NCI-H345 treated with DMSO at 0.1 percent for 48 hours (cell line): ENCODE measurements at regions not wholly inside any gene's neighbourhood (a gene's known extent, or its start where the extent isn't known, plus 50 kb on each side); places are given as distances from the start of the nearest gene placed in this dataset.
"Not testable (repeated sequence)": the region's sequence is repeated elsewhere in the genome, so short reads cannot be mapped to it uniquely, and the experiment has no call there.

Experiments used
- DNase-seq: peaks from one replicate; lab custom pipeline; 2025; ENCODE audit not compliant: unreplicated experiment; lab: John Stamatoyannopoulos, UW

DNA sequence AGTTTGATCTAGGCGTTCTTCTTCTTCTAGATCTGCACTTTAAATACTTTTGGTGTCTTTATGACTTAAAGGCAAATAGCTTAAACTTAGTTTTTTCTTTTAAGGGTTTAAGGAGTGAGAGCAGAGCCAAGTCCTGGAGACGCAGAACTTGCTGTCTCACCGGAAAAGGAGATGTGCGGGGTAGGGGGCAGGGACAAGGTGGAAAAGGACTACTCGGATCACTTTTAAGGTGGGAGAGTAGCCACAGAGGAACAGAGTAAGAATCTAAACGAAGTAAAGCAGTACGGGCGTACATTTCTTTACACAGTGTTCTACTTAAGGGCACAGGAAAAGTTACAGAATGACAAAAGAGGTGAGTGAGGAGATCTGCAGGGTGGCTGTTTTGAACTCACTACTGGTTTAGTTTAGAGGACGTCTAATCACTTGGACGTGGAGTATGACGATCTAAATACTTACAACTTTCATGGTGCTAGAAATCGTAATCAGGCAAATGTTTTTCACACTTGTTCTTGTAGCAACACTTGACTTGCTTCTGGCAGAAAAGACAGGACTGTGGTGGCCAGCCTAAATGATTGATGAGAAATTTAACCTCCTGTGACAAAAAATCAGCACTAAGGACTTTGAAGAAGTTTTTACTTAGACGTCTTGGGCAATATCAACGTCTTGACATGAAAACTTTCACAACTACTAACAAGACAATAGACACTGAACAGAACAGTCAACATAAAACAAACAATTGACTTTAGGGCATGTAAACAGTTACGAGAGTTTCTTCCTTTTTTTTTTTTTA, 127.0 kb downstream of the ART5 start:
- DNase-seq: not testable (repeated sequence)

DNA sequence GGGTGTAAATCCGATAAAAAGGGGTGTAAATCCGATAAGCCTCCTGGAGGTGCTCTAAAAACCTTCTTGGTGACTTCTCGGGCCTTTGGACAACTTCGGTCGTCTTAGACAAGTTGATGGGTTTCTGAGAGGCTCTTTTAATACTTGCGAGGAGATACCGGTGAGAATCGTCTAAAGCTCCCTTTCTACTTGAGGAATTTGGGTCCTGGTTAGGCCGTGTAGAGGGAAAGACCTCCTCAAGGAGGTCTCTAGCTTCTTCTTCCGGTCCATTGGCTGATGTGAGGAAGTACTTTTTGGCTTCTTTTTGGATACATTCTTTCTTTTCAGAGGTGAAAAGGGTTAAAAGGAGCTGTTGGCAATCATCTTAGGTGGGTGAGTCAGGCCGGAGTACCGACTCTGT, 128.5 kb downstream of the ART5 start:
- DNase-seq: not testable (repeated sequence)

DNA sequence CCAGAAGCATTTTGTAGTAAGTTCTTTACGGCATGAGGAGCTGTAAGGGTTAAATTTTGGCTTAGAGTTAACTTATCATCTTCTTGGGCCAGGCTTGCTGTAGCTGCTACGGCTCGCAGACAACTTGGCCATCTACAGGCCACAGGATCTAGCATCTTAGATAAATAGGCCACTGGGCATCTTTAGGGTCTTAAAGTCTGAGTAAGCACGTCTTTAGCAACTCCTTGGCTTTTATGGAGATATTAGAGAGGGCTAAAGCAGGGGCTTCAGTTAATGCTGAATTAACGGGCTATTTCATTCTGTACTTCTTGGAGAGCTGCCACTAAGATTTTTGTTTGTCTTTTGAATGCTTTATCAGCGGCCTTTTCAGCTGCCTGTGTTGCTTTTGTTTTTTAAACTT, 129.0 kb downstream of the ART5 start:
- not testable (repeated sequence) for DNase-seq

DNA sequence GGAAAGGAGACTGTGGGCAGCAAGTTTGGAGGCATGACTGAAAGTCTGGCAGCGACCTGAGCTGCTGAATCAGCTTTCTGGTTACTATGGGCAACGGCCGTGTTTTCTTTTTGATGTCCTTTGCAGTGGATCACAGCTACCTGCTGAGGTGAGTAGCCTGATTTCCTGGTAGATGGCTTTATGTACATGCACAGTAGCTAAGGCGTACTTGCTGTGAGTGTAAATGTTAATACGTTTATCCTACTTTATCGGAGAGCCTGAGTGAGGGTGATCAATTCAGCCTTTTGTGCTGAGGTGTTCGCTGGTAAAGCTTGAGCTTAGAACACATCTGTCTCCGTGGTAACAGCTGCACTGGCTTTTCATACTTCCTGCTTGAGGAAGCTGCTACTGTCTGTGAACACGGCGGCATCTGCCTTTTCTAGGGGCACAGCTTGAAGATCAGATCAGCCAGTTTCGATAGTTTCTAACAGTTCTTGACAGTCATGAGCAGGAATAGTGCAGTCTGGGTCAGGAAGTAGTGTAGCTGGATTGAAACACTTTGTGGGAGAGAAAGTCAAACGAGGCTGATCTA, 129.6 kb downstream of the ART5 start:
- not testable (repeated sequence) for DNase-seq

DNA sequence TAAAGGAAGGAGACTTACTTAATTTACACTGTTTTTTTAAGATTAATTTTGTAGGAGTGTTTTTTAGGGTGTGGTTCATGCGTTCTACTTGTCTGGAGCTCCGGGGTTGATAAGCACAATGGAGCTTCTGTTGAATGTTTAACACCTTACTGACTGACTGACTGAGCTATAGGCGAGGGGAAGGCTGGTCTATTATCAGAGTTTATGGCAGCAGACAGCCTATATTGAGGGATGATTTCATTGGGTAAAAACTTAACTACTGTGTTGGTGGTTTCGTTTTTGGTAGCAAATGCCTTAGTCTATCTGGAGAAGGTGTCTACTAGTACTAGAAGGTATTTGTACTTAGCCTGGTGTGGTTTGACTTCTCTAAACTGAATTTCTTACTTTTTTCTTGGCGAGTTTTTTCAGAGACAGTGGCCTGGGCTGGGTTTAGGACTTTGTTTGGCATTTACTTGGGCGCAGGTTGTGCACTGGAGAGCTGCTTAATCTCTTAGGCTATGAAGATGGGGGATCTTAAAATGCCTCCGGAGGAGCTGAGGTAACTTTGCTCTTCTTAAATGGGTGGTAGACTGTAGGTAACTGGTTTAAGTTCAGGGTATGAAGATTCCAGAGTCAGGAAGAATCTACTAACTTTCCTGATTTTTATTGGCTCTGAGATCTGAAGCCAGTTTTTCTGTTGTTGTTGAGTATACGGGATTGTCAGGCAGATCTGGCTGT, 130.2 kb downstream of the ART5 start:
- DNase-seq: not testable (repeated sequence)

DNA sequence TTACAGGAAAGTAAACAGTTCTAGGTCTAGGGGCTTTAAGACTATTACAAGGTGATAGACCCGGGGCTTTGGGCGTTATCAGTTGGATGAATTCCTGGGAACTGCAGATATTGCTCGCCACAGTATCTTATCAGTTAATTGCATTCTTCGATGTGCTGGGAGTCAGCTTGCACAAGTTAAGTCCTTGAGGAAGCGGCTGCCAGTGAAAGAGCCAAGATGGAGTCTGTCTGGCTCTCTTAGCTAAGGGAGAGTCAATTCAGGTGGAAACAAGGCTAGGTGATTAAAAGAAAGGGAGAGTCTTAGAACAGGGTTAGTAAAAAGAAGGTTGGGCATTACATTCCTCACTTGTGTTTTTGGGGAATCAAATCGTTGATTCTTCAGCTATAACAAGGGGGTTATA, 130.6 kb upstream of the ZNF195 start:
- not testable (repeated sequence) for DNase-seq

DNA sequence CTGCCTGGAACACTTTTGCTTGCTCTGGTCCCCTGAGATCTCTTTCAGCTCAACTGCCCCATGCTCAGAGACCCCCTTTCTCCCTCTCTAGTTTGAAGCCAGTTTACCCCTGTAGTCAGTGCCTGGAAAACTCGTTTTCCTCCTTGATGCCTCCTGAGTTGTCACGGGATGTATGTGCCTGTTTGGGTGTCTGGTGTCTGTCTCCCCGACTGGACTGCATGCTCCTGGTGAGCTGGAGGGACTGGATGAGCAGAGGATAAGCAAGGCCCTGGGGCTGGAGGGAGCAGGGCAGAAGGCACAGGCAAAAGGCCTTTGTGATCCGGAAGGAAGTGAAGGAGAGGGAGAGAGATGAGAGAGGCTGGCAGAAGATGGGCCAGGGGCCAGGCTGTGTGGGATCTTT, 120.3 kb upstream of the ZNF195 start:
- not testable (repeated sequence) for DNase-seq

DNA sequence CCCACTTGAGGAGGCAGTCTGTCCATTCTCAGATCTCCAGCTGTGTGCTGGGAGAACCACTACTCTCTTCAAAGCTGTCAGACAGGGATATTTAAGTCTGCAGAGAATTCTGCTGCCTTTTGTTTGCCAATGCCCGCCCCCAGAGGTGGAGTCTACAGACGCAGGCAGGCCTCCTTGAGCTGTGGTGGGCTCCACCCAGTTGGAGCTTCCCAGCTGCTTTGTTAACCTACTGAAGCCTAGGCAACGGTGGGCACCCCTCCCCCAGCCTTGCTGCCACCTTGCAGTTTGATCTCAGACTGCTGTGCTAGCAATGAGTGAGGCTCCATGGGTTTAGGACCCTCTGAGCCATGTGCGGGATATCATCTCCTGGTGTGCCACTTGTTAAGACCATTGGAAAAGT, 119.4 kb upstream of the ZNF195 start:
- not testable (repeated sequence) for DNase-seq

DNA sequence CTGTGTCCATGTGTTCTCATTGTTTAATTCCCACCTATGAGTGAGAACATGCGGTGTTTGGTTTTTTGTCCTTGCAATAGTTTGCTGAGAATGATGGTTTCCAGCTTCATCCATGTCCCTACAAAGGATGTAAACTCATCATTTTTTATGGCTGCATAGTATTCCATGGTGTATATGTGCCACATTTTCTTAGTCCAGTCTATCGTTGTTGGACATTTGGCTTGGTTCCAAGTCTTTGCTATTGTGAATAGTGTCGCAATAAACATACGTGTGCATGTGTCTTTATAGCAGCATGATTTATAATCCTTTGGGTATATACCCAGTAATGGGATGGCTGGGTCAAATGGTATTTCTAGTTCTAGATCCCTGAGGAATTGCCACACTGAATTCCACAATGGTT, 114.2 kb upstream of the ZNF195 start:
- not testable (repeated sequence) for DNase-seq

DNA sequence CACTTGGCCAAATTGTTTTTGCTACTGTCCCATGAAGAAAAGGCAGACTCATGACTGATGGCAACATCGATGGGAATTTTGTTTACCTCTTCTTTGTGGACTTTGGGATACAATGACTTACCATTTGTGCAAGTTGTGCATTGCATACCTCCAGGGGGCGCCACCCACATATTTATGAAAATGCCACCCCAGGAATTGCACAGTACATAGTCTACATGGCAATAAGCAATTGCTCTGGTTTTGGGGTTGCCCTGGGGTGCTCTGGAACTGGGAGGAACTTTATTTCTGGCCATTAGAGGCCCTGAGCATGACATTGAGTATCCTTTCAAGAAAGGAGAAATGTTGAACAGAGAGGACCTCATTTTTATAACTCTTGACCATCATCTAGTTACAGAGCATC, 109.1 kb upstream of the ZNF195 start:
- not testable (repeated sequence) for DNase-seq

DNA sequence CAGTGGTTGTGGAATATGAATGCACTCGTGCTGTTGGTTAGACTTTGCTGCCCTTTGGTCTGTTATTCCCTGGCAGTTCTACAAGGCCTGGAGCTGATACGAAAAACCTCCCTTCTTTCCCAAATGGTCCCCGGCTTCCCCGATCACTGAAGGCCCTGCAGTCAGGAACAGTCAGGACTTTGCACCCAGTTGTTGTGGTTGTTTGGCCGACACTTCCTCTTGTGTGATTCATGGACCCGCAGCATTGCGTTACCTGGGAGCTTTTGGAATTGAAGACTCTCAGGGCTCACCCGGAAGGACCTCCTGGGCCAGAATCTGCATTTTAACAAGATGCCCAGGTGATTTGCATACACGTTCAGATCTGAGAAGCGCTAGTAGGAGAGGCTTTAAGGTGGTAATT, 106.8 kb upstream of the ZNF195 start:
- not testable (repeated sequence) for DNase-seq

DNA sequence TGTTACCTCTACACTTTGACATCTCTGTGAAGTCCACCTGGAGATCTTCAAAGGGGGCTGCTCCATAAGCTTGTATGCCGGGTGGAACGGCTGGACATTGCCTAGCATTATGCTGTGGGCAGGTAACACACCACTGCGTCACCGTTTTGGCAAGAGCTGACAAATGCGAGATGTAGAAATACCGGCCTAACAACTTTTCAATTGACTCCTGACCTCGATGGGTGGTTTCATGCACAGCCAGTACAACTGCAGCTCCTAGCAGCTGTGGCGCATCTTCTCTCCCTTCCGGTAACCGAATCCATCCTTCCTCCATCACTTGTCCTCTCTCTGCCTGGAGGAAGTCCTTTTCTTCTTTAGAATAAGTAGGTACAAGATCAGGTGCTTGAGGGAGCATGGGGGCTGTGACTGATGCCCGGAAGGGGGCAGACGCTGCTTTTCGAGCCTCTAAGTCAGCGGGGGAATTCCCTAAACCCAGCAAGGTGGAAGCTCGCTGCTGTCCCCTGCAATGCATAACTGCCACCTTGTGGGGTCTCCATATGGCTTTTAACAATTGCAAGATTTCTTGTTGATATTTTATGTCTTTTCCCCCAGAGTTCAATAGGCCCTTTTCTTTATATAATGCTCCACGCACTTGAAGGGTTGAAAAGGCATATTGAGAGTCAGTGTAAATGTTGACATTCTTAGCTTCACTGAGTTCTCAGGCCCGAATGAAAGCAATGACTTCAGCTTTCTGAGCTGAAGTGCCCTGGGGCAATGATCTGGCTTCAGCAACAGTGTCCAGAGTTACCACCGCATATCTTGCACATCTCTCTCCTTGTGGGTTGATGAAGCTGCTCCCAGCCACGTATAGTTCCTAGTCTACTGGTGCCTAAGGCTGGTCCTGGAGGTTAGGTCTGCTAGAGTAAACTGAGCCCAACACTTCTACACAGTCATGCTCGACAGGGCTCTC, 98.3 kb upstream of the ZNF195 start:
- DNase-seq: not testable (repeated sequence)

DNA sequence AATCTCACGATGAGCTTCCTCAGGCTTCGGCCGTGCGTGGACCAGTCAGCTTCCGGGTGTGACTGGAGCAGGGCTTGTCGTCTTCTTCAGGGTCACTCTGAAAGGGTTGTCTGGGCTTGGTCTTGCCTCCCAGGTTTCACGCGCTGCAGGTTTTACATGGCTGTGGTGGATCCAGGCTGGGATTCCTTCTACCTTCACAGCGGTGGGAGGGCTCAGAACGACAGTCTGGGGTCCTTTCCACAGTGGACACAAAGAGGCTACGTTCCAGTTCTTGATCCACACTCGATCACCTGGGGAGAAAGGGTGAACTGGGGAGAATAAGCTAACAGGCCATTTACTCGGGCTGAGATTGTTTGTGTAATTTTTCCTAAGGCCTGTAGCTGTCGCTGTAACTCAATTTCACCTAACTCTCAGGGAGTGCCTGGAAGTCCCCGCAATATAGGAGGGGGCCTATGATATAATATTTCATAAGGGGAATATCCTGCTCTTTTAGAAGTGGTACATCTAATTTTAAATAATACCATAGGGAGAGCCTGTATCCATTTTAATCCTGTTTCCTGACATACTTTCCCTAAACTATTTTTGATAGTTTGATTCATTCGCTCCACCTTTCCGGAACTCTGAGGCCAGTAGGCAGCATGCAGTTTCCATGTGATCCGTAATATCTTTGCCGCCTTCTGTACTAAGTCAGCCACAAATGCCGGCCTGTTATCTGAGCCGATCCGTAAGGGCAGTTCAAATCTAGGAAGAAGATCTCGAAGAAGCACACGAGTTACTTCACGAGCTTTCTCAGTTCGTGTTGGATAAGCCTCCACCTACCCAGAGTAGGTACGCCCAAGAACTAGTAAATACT, 97.4 kb upstream of the ZNF195 start:
- DNase-seq: not testable (repeated sequence)

DNA sequence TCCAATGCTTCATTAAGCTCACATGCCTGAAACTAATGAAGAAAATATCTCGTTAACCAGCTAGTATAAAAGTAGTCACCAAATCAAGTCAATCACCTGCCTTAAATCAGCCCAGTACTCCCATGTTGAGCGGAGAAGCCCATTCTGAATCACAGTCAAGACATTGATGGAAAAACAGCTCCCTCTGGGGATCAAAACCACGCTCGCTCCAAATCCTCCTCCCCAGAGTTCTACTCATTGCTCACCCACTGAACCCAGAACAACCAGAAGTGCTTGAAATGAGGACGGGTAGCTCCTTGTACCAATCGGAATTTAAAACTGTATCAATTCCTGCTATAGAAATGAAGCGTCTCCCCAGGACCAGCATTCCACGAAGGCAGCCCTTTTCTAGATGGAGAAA, 90.0 kb upstream of the ZNF195 start:
- not testable (repeated sequence) for DNase-seq

DNA sequence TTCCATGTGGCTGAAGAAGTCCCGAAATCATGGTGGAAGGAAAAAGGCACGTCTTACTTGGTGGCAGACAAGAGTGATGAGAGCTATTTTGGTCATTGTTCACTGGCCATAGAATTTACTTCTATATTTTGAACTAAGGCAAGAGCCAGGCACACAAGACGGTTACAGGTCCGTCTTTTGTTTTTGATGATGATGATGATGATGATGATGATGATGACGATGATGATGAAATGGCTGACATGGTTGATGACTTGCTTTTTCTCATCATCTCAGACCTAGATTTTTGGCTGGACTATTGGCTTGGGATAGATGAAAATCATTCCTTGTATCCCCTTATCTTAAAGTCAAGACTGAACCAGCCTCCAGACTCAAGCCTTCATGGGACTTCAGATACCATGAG, 88.7 kb upstream of the ZNF195 start:
- DNase-seq: not testable (repeated sequence)

DNA sequence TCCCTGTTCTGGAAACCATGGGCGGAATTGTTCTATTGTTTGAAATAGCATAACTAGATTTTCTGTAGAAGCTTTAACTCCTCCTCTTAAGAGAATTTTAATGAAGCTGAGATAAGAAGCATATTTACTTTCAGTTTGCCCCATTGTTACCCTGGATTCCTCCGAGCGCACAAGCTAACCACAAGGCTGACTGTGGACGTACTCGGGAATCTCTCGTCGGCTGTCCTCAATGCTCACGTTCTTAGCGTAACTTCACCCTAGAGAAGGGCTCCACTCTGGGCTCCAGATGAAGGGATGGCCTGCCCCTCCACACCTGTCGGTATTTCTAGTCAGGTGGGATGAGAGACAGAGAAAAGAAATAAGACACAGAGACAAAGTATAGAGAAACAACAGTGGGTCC, 76.7 kb upstream of the ZNF195 start:
- DNase-seq: not testable (repeated sequence)

DNA sequence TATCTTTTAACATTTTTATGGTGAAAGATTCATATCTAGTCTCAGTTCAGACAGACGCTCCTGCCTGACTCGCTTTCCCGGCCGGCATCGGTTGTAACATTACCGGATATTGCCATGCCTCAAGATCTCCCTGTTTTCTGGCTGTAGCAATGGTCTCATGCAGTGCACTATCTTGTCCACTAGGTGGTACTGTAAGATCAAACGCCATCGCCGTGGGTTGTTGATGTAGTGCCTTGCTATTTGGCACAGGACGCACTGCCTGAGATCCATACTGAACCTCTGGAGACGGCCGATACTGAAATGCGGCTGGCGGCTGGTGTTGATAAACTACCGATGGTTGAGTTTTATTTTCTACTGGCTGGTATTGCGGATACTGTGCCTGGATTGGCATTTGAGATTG, 75.9 kb upstream of the ZNF195 start:
- not testable (repeated sequence) for DNase-seq

DNA sequence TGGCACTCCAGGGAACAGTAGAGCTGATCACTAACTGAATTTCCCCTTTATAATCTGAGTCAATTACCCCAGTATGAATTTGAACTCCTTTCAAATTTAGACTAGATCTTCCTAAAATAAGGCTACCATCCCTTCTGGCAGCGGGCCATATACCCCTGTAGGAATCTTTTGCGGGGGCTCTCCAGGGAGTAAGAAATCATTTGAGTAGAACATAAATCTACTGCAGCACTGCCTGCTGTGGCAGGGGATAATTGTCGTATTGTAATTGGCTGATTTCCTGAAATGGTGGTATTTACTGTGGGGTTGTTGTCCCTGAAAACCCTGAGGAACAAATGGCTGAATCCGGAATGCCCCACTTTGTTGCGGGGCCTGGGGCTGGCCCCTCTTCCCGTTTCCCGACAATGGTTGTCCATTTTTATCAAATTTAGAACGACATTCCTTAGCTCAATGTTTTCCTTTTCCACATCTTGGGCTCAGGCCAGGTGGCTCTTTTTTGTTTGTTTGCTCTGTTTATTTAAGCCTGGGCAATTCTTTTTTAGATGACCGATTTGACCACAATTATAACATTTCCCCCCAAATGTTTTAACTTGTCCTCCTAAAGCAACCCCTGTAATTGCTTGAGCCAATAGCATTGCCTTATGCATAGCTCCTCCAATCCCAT, 74.8 kb upstream of the ZNF195 start:
- DNase-seq: not testable (repeated sequence)

DNA sequence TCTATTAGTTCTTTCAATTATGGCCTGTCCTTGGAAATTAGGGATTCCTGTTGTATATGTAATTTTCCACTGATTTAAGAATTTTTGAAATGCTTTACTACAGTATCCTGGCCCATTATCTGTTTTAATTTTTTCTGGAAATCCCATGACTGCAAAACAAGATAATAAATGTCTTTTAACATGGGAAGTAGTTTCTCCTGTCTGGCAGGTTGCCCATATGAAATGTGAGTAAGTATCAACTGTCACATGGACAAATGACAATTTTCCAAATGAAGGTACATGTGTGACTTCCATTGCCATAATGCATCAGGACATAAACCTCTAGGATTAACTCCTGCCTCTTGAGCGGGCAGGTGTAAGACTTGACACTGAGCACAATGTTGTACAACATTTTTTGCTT, 71.9 kb upstream of the ZNF195 start:
- DNase-seq: peak; percentile 3
